GM19468 (cell line): ENCODE measurements at regions not wholly inside any gene's neighbourhood (a gene's known extent, or its start where the extent isn't known, plus 50 kb on each side); places are given as distances from the start of the nearest gene placed in this dataset.
"Not testable (repeated sequence)": the region's sequence is repeated elsewhere in the genome, so short reads cannot be mapped to it uniquely, and the experiment has no call there.

Experiments used
- ATAC-seq: cut with Tn5 transposase; IDR thresholded peaks from one replicate; pipeline ENCODE4 v1.9.1; 2021; ENCODE audit warnings: mild to moderate bottlenecking, moderate library complexity, moderate number of reproducible peaks; ENCODE audit not compliant: unreplicated experiment; ENCODE audit errors: extremely low read depth

- ATAC-seq = no peak
These were observed 653.0 kb downstream of the RPL10L start for GRCh38 chr14:45998554-45998953.

DNA sequence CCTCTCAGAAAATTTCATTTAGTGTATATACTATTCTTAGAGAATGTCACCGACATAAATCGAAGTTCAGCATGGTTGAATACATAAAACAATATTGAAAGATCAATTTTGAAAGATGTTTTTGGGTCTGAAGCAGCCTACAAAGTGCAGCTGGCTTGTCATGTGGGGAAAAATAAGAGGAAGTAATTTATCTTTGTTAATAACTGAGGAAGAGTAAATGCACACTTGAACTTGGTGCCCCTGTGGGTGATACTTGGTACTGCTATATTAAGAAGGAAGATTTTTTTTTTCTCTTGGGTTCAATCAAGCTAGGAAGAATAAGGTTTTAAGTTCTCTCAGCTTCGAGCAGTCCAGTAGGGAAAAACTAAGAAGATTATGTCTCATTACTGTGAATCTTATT lies 661.3 kb downstream of the RPL10L start:
- no peak for ATAC-seq

- no peak for ATAC-seq
These were observed 675.6 kb downstream of the RPL10L start for GRCh38 chr14:45976001-45976400.

- ATAC-seq = no peak
These were observed 679.2 kb downstream of the RPL10L start for GRCh38 chr14:45972416-45972815.

DNA sequence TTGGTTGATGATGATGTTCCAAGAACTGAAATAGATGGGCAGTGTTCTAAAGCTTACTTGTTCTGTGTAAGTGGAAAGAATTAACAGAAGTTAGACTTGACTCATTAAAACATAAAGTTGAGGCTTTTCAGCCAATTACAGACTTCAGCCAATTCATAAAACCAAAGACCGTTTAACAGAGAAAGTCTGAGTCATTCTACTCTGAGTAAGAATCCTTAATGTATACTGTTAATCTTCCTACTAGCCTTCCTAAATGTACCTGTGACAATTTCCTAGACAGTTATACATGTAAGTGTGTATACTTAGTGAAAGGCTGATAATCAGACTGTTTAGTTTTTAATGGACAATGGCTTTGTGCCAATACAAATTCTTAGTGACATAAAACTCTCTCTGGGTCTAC lies 681.0 kb downstream of the RPL10L start:
- no peak for ATAC-seq

DNA sequence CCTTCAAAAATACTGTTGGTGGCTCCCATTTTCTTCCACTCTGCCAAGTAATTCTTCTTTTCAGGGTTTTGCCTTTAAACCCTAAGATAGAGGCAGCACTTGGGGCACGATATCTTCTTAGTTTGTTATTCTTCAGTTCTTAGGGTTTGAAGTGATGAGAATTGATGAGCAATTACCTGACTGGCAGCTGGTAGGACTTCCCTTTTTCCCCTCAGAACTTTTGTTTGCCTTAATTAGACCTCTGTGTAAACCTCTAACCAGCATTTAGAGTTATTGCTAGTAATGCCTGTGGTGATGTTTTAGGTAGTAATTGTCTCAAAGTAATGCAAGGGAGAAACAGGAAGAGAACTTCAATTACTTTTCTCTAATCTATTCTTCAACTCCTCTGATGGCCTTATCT lies 683.5 kb downstream of the RPL10L start:
- ATAC-seq = no peak

GRCh38 chr14:45949479-45949878 lies 696.5 kb upstream of the MIS18BP1 start:
- ATAC-seq = no peak

DNA sequence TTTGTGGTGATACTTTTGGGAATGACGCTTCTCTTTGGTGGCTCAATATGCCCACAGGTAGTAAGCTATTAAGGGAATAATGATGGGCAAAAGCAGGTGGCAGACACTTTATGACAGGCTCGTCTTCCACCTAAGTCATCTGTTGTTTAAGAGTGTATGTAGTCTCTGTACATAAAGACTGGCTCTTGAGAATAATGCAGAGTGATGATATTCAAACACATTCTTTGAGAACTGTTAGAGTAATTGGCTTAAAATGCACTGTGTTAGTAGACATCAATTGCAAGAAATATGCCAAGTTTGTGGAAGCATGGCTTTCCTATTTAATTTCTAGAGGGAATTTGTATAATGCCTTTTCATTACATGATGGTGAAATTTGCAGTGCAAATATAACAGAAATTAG lies 694.8 kb upstream of the MIS18BP1 start:
- no peak for ATAC-seq

DNA sequence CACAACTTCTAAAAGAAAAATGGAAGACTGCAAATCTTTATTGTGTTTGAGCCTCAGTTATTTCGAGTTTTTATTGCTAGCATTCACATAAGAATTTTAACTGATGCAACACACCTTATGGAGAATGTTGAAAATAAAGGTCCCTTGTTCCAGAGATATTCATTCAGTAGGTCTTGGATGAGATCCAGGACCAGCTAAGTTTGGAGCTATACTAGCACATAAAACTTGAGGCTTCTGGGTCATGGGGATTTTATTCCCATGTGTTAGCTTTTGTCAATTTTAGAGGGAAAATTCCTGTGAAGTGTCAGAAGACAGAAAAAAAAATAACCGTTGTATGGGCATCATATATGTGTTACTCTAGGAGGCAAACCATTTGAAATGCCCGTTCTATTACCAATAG lies 693.2 kb upstream of the MIS18BP1 start:
- no peak for ATAC-seq

GRCh38 chr14:45940318-45940717 lies 687.3 kb upstream of the MIS18BP1 start:
- ATAC-seq = no peak

- ATAC-seq = no peak
These were observed 686.6 kb upstream of the MIS18BP1 start for GRCh38 chr14:45939572-45939971.

GRCh38 chr14:45919995-45920394 lies 667.0 kb upstream of the MIS18BP1 start:
- not testable (repeated sequence) for ATAC-seq

DNA sequence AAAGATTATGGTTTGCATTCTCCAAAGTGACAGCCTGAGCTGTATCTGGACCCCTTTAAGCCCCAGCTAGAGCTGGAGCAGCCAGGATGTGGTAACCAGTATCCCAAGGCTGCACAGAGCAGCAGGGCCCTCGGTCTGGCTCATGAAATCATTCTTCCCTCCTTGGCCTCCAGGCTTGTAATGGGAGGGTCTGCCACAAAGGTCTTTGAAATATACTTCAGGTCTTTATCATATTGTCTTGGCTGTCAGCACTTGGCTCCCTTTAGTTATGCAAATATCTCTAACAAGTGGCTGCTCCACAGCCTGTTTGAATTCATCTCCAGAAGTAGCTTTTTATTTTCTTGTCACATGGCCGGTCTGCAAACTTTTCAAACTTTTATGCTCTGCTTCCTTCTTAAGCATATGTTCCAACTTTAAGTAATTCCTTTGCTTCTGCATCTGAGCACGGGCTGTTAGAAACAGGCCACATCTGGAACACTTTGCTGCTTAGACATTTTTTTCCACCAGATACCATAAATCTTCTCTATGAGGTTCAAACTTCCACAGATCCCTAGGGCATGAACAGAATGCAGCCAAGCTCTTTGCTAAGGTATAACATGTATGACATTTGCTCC lies 663.4 kb upstream of the MIS18BP1 start:
- ATAC-seq = no peak

DNA sequence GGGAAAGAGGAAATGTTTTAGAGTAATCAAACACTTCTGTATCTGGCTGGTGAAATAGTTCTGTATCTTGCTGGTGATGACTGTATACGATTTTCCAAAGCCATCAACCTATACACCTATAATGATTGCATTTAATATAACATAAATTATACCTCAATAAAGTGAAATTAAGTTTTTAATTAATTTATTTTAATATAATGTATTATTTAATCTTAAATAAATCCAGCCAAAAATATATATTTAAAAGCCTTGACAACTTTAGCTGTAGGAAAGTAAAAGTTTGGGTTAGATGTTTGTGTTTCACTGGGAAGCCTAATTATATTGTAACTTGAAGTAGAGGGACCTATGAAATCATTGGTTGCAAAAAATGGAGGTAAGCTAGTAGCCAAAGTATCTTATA lies 654.8 kb upstream of the MIS18BP1 start:
- no peak for ATAC-seq

- ATAC-seq = no peak
These were observed 653.3 kb upstream of the MIS18BP1 start for GRCh38 chr14:45906257-45906656.

GRCh38 chr14:45905672-45906071 lies 652.7 kb upstream of the MIS18BP1 start:
- no peak for ATAC-seq

- ATAC-seq = no peak
These were observed 651.3 kb upstream of the MIS18BP1 start for GRCh38 chr14:45904314-45904713.

- ATAC-seq = no peak
These were observed 649.2 kb upstream of the MIS18BP1 start for GRCh38 chr14:45902241-45902640.

GRCh38 chr14:45897439-45897838 lies 644.4 kb upstream of the MIS18BP1 start:
- no peak for ATAC-seq

- ATAC-seq = no peak
These were observed 640.1 kb upstream of the MIS18BP1 start for GRCh38 chr14:45893127-45893526.

GRCh38 chr14:45891417-45892080 lies 638.5 kb upstream of the MIS18BP1 start:
- no peak for ATAC-seq

DNA sequence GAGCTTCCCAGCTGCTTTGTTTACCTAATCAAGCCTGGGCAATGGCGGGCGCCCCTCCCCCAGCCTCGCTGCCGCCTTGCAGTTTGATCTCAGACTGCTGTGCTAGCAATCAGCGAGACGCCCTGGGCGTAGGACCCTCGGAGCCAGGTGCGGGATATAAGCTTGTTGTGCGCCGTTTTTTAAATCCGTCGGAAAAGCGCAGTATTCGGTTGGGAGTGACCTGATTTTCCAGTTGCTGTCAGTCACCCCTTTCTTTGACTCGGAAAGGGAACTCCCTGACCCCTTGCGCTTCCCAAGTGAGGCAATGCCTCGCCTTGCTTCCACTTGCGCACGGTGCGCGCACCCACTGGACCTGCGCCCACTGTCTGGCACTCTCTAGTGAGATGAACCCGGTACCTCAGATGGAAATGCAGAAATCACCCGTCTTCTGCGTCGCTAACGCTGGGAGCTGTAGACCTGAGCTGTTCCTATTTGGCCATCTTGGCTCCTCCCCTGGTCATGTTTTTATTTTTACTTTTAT lies 635.8 kb upstream of the MIS18BP1 start:
- ATAC-seq = not testable (repeated sequence)
